ENCODE measurements at regions not wholly inside any gene's neighbourhood (a gene's known extent, or its start where the extent isn't known, plus 50 kb on each side); places are given as distances from the start of the nearest gene placed in this dataset.

GRCh38 chr22:48691431-48691851 lies 1136.2 kb downstream of the BRD1 start:
- no peak for DNase-seq (ENCODE audit: low read depth)

DNA sequence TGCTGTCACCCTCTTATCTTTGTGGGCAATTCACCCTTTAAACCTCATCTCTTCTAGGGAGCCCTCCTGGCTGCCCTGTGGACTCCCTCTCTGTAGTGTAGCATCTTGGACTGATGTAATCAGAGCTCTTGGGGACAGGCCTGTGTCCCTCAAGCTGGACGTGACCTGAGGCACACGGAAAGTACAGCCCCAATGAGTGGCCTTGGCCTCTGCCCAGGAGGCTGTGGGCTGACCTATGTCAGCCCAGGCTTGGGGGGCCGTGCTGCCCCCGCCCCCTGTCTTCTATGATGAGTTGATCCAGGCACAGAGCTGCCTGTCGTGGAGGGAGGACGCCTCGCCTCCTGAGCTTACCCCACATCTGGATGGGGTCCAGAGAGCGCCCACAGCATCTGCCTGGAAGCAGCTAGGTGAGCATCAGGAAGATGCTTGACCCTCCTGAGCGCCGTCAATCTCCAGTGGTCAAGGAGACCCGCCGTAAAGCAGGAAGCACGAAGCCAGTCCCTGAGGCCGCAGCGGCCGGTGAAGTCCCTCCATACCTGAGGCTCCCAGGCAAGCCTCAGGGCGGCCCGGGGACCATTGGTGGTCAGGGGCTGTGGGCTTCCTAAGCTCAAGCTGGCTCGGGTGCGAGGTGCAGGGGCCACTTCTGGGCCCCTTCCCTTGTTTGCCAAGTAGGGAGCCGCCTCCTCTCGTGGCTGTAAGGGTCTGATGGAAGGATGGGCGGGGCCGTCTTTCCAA lies 1136.9 kb downstream of the BRD1 start:
- DNase-seq (ENCODE audit: low read depth) = no peak

DNA sequence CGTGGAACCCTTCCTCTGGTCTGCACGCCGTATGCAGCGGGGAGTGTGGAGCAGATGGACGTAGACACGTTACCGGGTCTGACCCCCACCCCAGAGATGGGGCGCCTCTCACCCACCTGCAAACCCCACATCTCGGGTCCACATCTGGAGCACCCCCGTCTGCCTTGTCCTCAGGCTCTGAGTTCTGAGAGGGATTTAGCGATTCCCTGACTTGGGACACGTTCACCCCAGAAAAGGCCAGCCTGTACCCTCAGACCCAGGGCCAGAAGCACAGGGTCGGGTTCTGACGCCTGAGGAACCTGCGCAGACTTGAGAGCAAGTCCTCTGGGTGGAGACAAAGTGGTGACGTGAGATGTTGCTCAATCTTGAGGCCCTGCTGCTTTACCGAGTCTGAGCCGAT lies 1138.5 kb downstream of the BRD1 start:
- no peak for DNase-seq (ENCODE audit: low read depth)

DNA sequence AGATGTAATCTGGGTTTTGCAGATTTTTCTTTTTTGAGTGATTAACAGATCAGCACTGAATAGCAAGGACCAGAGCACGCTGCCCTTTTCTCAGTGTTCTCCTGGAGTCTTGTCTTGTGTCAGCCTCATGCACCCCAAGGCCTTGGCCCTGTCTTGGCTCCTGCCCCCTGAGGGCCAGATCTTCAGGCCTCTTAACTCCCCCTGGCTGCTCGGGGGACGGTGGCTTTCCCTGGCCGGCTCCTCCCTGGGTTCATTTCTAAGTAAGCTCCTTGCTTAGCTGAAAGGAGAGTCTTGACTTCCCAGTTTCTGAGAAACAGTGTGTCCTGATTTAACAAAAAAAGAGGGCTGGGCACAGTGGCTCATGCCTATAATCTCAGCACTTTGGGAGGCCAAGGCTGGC lies 1139.3 kb downstream of the BRD1 start:
- DNase-seq (ENCODE audit: low read depth) = no peak

GRCh38 chr22:48687606-48688005 lies 1140.1 kb downstream of the BRD1 start:
- no peak for DNase-seq (ENCODE audit: low read depth)

DNA sequence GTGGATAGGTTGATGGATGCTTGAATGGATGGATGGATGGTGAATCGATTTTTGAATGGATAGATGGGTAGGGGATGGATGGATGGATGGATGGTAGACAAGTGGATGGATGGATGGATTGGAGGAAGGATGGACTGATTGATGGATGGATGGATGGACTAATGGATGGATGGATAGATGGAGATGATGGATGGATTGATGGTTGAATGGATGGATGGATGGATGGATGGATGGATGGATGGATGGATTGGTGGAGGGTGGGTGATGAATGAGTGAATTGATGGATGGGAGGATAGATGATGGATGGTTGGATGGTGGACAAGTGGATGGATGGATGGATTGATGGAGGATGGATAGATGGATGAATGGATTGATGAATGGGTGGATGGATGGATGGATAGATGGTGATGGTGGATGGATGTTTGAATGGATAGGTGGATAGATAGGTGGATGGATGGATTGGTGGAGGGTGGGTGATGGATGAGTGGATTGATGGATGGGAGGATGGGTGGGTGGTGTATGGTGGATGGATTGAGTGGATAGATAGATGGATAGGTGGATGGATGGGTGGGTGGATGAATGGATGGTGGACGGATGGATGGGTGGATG lies 1140.9 kb downstream of the BRD1 start:
- no peak for DNase-seq (ENCODE audit: low read depth)

DNA sequence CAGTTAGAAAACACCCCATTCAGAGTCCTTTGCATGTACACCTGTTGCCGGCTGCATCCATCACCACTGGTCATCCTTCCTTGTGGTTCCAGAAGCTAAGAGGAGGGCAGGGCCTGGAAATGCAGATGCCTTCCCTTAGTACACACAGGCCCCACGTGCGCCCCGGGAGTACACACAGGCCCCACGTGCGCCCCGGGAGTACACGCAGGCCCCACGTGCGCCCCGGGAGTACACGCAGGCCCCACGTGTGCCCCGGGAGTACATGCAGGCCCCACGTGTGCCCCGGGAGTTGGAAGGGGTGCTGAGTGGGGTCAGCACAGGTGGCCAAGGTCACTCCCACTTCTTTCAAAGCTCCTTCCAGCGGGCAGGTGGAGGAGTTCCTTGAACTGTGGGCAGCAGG lies 1141.9 kb downstream of the BRD1 start:
- no peak for DNase-seq (ENCODE audit: low read depth)

DNA sequence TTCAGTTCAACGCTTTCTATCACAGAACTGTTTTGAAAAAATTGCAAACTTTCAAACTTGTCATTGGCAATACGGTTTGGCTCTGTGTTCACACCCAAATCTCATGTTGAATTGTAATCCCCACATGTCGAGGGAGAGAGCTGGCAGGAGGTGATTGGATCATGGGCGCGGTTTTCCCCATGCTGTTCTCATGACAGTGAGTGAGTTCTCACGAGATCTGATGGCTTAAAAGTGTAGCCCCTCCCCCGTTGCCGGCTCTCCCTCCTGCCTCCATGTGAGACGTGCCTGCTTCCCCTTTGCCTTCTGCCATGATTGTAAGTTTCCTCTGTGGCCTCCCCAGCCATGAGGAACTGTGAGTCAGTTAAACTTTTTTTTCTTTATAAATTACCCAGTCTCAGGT lies 1144.0 kb downstream of the BRD1 start:
- DNase-seq (ENCODE audit: low read depth) = no peak

- DNase-seq (ENCODE audit: low read depth) = no peak
These were observed 1145.2 kb downstream of the BRD1 start for GRCh38 chr22:48682504-48682903.

- DNase-seq (ENCODE audit: low read depth) = no peak
These were observed 1147.1 kb downstream of the BRD1 start for GRCh38 chr22:48680601-48681000.

DNA sequence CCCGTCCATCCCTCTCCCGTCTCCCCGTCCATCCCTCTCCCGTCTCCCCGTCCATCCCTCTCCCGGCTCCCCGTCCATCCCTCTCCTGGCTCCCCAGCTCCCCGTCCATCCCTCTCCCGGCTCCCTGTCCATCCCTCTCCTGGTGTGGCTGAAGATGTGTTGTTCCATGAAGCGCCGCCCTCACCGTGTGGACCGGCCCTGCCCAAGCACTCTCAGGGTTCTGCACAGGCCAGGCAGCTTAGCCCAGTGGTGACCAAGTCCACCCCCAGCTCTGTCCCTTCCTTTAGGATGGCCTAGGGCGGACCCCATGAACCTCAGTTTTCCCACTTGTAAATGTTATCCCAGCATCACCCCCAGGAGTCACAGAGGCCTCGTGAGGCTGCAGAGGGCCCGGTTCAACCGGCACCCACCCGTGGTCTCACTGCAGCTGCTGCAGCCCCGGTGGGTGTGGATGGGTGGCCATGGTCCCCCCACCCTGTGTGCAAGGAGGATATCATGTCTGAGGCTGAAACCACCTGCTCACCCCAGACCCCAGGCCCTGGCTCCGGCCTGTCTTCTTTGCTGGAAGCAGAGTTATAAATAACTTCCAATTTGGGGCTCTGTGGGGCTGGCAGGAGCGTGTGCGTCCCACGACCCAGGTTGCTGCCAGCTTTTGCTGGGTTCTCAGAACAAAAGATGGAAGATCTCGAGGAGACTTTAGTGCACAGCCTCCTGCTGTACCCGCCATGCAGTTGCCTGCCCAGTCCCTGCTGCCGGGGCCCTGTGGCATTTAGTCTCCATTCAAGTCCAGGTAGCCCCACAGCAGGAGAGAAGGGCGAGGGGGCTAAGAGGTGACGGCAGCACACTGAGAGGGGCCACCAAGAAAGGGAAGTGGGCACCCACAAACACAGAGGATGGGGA lies 1147.8 kb downstream of the BRD1 start:
- DNase-seq (ENCODE audit: low read depth) = no peak

DNA sequence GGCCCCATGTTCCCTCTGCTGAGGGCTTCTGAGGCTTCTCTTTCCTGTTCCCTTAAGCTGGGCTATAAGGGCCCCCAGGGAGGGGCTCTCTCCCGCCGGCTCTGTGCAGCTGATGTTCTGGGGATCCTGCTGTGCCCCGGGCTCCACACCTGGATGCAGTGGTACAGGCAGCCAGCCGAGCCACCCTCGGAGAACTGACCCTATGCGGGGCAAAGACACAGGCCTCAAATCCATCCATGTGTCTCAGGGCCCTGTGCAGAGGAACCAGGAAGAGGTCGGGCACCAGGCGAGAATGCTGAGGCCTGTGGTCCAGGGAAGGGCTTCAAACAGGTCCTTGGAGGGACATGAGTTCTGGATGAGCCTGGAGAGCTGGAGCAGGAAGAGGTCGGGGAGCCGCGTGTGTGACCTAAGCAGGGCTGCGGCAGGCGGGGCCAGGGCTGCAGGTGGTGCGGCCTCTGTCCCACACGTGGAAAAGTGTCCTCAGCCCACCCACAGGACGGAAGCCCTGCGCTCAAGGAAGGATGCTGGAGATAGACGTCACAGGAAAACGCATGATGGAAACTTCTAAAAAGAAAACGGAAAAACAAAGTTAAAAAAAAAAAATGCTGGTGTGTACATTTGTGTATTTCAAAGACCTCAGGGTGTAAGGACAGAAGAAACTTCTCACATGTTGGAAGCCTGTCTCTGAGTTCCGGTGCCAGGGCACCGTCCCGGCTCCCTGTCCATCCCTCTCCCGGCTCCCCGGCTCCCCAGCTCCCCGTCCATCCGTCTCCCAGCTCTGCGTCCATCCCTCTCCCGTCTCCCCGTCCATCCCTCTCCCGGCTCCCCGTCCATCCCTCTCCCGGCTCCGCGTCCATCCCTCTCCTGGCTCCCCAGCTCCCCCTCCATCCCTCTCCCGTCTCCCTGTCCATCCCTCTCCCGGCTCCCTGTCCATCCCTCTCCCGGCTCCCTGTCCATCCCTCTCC lies 1149.2 kb downstream of the BRD1 start:
- DNase-seq (ENCODE audit: low read depth) = no peak

GRCh38 chr22:48677621-48678020 lies 1150.1 kb downstream of the BRD1 start:
- no peak for DNase-seq (ENCODE audit: low read depth)

DNA sequence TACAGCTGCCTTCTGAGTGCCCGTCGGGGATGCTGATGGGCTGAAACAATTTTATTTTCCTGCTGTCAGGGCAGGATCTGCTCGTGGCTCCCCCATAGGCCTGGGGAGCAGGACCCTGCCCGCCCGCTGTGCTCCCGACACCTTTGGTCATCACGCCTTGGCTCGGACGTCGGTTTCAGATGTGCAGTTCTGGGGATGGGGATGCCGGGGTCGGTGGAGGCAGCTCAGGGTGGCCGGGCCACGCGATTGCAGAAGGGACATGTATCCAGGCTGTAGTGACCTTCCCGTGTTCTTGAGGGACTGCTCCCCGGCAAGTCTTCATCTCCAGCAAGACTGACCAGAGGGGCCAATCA lies 1150.5 kb downstream of the BRD1 start:
- no peak for DNase-seq (ENCODE audit: low read depth)

GRCh38 chr22:48676266-48677167 lies 1151.2 kb downstream of the BRD1 start:
- no peak for DNase-seq (ENCODE audit: low read depth)

DNA sequence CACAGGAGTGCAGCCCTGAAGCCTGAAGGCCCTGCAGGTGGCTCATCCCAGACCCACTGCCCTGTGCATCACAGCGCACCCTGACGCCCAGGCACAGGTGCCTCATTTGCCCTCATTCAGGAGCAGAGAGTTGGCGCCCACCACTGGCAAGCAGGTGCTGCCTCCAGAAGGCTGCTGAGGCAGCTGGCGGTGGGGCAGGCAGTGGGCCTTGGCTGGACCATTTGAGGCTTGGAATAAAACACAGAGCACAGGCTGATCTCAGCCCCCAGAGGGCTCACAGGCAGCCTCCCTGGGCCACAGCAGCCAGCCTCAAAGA lies 1151.9 kb downstream of the BRD1 start:
- DNase-seq (ENCODE audit: low read depth) = no peak

DNA sequence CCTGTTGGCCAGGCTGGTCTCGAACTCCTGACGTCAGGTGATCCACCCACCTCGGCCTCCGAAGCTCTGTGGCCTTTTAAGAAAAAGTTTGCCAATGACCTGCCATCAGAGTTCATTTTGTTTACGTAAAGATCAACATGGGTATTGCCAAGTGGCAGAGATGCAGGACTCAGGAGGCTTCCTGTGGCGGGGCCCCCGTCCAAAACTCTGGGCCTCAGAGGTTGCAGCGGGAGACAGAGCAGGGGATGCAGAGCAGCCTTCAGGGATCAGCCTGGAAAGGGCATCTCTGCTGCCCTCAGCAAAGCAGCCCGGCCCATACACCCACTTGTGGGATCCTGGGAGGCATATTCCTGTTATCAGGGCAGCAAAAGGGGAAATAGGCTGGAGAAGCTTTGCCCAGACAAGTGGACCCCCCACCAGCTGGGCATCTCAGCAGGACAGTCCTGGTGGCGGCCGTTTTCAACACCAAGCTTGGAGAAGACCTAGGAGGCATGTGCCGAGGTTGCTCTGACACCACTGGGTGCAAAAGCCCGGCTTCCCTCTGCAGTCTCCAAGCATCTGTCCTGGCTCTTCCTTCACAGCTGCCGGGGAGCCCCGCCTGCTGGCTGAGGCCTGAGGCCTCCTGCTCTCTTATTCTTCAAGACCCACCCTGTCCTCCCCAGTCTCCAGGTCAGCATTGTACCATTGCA lies 1152.4 kb downstream of the BRD1 start:
- no peak for DNase-seq (ENCODE audit: low read depth)

- no peak for DNase-seq (ENCODE audit: low read depth)
These were observed 1153.7 kb downstream of the BRD1 start for GRCh38 chr22:48673806-48674500.

GRCh38 chr22:48672387-48672786 lies 1155.3 kb downstream of the BRD1 start:
- no peak for DNase-seq (ENCODE audit: low read depth)
